ENCODE measurements at regions not wholly inside any gene's neighbourhood (a gene's known extent, or its start where the extent isn't known, plus 50 kb on each side); places are given as distances from the start of the nearest gene placed in this dataset.

- H3K9ac ChIP-seq (ENCODE audit: low read depth, low read length), result no peak overlapping the region
- H2AFZ ChIP-seq (ENCODE audit: low read depth, low read length), result no peak overlapping the region
Observed at GRCh38 chr15:36426691-36427090, 152.7 kb upstream of the CDIN1 start.

GRCh38 chr15:36428102-36428845 lies 151.2 kb upstream of the CDIN1 start:
- no peak for DNase-seq
- Histone ChIP-seq H3K4me2 (ENCODE audit: insufficient read depth, low read length) (no peak overlapping the region), H2AFZ (ENCODE audit: low read depth, low read length) (no peak overlapping the region)

More at GRCh38 chr15:36426691-36427090, 152.7 kb upstream of the CDIN1 start:
- DNase-seq (no peak), ATAC-seq (ENCODE audit: insufficient read depth, low read depth) (no peak)
- H3K27ac ChIP-seq (ENCODE audit: low read length), result no peak overlapping the region
- TF ChIP-seq EZH2 (IDR thresholded peaks at IDR 0.05; ENCODE audit: borderline replicate concordance, low read depth, low read length, severe bottlenecking), result no peak
- no peak for TF ChIP-seq CTCF (IDR thresholded peaks at IDR 0.05; ENCODE audit: borderline replicate concordance, extremely low read depth, low read length, poor library complexity, severe bottlenecking)
- no peak overlapping the region for H3K4me3 ChIP-seq (ENCODE audit: low read depth in 1 of 2, low read length in 2 of 2)
- H3K4me1 ChIP-seq (ENCODE audit: insufficient read depth, low read length), result no peaks in the 10 kb centered on the region
- no peaks in the 10 kb centered on the region for H3K27me3 ChIP-seq (ENCODE audit: insufficient read depth, low read length, poor library complexity)
- H3K4me2 ChIP-seq (ENCODE audit: insufficient read depth, low read length), result no peak overlapping the region
- H3K9me3 ChIP-seq (ENCODE audit: insufficient read depth, low read length, severe bottlenecking), result no peaks in the 10 kb centered on the region
- no peaks in the 10 kb centered on the region for H3K36me3 ChIP-seq (ENCODE audit: insufficient read depth, low read length)
- H3K79me2 ChIP-seq (ENCODE audit: insufficient read depth, low read length), result no peaks in the 10 kb centered on the region
- no peaks in the 10 kb centered on the region for H4K20me1 ChIP-seq (ENCODE audit: insufficient read depth, low read length)

GRCh38 chr15:36429707-36430106 lies 149.7 kb upstream of the CDIN1 start:
- Histone ChIP-seq H3K36me3 (ENCODE audit: insufficient read depth, low read length) (no peaks in the 10 kb centered on the region), H3K4me2 (ENCODE audit: insufficient read depth, low read length) (no peak overlapping the region), H3K9me3 (ENCODE audit: insufficient read depth, low read length, severe bottlenecking) (no peaks in the 10 kb centered on the region), H4K20me1 (ENCODE audit: insufficient read depth, low read length) (no peaks in the 10 kb centered on the region), H3K9ac (ENCODE audit: low read depth, low read length) (no peak overlapping the region), H3K79me2 (ENCODE audit: insufficient read depth, low read length) (no peaks in the 10 kb centered on the region), H3K4me3 (ENCODE audit: low read depth in 1 of 2, low read length in 2 of 2) (no peak overlapping the region), H2AFZ (ENCODE audit: low read depth, low read length) (no peak overlapping the region), H3K27ac (ENCODE audit: low read length) (no peak overlapping the region), H3K27me3 (ENCODE audit: insufficient read depth, low read length, poor library complexity) (no peaks in the 10 kb centered on the region), H3K4me1 (ENCODE audit: insufficient read depth, low read length) (no peaks in the 10 kb centered on the region)
- ATAC-seq (ENCODE audit: insufficient read depth, low read depth) (no peak), DNase-seq (no peak)
- TF ChIP-seq CTCF (IDR thresholded peaks at IDR 0.05; ENCODE audit: borderline replicate concordance, extremely low read depth, low read length, poor library complexity, severe bottlenecking) (no peak), EZH2 (IDR thresholded peaks at IDR 0.05; ENCODE audit: borderline replicate concordance, low read depth, low read length, severe bottlenecking) (no peak)

More at GRCh38 chr15:36428102-36428845, 151.2 kb upstream of the CDIN1 start:
- H3K4me3 ChIP-seq (ENCODE audit: low read depth in 1 of 2, low read length in 2 of 2), result no peak overlapping the region
- no peaks in the 10 kb centered on the region for H3K27me3 ChIP-seq (ENCODE audit: insufficient read depth, low read length, poor library complexity)
- no peaks in the 10 kb centered on the region for H3K79me2 ChIP-seq (ENCODE audit: insufficient read depth, low read length)
- no peak for TF ChIP-seq CTCF (IDR thresholded peaks at IDR 0.05; ENCODE audit: borderline replicate concordance, extremely low read depth, low read length, poor library complexity, severe bottlenecking)
- no peak for TF ChIP-seq EZH2 (IDR thresholded peaks at IDR 0.05; ENCODE audit: borderline replicate concordance, low read depth, low read length, severe bottlenecking)
- no peak for ATAC-seq (ENCODE audit: insufficient read depth, low read depth)
- no peaks in the 10 kb centered on the region for H4K20me1 ChIP-seq (ENCODE audit: insufficient read depth, low read length)
- H3K27ac ChIP-seq (ENCODE audit: low read length), result no peak overlapping the region
- no peaks in the 10 kb centered on the region for H3K36me3 ChIP-seq (ENCODE audit: insufficient read depth, low read length)
- H3K9ac ChIP-seq (ENCODE audit: low read depth, low read length), result no peak overlapping the region
- no peaks in the 10 kb centered on the region for H3K4me1 ChIP-seq (ENCODE audit: insufficient read depth, low read length)
- H3K9me3 ChIP-seq (ENCODE audit: insufficient read depth, low read length, severe bottlenecking), result no peaks in the 10 kb centered on the region

All from DND-41 (cell line).